ENCODE measurements at regions not wholly inside any gene's neighbourhood (a gene's known extent, or its start where the extent isn't known, plus 50 kb on each side); places are given as distances from the start of the nearest gene placed in this dataset.
A peak's percentile ranks its signal among the peaks of the same experiment; 100 is the strongest.
"Not testable (repeated sequence)": the region's sequence is repeated elsewhere in the genome, so short reads cannot be mapped to it uniquely, and the experiment has no call there.

DNA sequence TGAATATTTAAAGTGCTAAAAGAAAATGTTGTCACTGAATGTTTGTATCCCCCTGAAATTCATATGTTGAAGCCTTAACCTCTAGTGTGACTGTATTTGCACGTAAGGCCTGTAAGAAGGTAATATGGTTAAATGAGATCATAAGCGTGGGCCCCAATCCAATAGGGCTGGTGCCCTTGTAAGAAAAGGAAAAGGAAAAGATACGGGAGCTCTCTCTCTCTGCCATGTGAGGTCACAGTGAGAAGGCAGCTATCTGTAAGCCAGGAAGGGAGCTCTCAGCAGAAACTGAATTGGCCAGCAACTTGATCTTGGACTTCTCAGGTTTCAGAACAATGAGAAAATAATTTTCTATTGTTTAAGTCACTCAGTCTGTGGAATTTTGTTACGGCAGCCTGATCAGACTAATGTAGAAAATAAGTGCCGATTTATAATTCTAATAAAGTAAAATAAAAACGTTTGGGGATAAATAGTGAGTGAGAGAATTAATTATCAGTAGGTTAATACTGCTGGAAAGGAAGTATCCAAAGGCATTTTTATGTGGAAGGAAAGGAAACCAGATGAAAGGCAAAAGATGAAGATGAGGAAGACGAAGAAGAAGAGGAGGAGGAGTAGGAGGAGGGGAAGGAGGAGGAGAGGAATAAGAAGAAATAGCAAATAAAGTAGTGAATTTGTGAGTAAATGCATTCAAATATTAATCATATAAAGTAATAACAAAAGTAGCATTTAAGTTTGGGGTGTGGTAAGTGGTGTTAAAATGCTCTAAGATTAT, 188.5 kb upstream of the KRR1 start:
- DNase-seq = no peak

DNA sequence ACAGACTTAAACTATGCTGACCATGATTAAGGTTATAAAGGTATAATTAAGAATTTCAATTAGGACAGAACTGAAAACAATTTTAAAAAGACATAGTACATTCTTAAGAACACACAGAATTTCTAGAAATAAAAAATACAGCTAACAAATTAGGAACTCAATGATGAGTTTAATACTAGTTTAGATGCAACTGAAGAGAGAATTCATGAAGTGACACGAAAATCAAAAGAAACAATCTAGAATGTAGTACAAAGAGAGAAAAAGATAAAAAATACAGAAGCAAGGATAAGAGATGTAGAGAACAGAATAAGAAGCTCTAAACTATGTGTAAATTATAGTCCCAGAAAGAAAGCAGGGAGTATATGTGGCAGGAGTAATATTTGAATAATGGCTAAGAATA, 187.8 kb upstream of the KRR1 start:
- no peak for DNase-seq

DNA sequence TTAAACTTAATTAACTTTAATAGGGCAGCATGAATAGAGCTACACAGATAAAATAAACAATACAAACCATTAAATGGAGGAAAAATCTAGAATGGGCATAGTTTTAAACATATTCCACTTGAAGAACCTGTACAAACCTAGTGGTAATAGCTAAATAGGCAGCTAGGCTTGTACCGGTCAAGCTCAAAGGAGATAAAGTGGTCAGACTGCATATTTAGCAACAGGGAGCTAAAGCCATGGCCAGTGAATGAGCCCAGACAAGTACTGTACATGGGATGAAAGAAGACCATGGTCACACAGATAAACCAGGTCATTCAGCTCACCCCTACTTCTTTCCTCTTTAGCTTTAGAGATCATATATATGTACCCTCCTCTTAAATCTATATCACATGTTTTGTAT, 186.6 kb upstream of the KRR1 start:
- no peak for DNase-seq

- peak in 1 of 5 experiments; percentile 18 for DNase-seq
Observed at GRCh38 chr12:75695926-75696325, 184.5 kb upstream of the KRR1 start.

DNA sequence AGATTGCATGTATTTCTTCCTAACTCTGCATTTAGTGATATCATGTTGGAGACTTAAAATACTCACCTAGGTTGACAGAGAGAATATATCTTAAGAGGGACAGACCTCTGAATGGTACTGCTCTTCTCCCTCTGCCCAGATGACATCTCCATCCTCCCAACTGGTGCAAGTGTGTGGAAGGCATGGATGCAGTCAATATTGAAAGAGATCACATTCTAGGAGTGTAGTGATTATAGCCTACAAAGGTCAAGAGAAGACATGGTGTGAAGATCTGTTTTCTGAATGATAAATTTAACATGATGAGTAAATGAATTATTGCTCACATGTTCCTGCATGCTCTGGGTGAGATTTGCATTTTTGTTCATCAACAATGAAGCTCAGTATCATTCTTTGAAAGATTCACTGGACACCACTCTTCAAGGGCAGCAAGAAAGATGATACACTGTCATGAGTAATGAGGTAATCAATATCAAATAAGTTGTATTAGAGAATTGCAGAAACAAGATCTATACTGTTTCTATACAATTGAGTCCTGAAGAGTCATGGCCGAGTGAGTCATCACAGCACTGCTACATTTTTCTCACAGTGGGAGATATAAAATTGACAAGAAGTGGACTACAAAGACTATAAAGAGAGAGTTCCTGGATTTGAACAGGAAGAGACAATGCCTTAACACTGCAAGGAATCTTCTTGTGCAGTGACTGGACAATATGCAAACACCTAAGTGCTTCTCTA, 183.3 kb upstream of the KRR1 start:
- DNase-seq = no peak

- DNase-seq = no peak
Observed at GRCh38 chr12:75692876-75693275, 181.5 kb upstream of the KRR1 start.

- DNase-seq = no peak
Observed at GRCh38 chr12:75690296-75690955, 179.0 kb upstream of the KRR1 start.

DNA sequence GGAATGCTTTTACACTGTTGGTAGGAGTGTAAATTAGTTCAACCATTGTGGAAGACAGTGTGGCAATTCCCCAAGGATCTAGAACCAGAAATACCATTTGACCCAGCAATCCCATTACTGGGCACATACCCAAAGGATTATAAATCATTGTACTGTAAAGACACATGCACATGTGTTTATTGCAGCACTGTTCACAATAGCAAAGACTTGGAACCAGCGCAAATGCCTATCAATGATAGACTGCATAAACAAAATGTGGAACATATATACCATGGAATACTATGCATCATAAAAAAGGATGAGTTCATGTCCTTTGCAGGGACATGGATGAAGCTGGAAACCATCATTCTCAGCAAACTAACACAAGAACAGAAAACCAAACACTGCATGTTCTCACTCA, 174.8 kb upstream of the KRR1 start:
- not testable (repeated sequence) for DNase-seq

DNA sequence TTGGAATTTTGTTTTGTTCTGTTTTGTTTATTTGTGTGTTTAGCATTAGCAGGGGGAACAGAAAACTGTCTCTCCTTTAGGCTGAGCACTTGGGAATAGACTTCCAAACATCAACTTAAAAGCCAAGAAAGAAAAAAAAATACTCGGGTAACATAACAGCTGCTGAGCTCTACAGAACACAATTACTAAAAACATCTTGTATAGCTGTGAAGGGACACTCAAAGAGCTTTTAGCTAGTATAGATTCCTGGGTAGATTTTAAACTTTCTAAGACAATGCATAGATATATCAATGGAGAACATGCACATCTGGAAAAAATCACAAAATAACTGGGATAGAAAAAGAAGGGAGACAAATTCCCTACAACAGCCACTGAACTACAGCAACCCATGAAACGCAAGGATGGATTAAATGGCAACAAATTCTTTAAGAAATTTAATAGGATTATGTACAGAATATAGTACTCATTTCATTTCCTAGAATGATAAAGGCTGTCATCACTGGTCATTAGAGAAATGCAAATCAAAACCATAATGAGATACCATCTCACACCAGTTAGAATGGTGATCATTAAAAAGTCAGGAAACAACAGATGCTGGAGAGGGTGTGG, 174.3 kb upstream of the KRR1 start:
- DNase-seq = no peak

- DNase-seq = peak in 1 of 5 experiments; percentile 4
Observed at GRCh38 chr12:75684678-75685616, 173.5 kb upstream of the KRR1 start.

DNA sequence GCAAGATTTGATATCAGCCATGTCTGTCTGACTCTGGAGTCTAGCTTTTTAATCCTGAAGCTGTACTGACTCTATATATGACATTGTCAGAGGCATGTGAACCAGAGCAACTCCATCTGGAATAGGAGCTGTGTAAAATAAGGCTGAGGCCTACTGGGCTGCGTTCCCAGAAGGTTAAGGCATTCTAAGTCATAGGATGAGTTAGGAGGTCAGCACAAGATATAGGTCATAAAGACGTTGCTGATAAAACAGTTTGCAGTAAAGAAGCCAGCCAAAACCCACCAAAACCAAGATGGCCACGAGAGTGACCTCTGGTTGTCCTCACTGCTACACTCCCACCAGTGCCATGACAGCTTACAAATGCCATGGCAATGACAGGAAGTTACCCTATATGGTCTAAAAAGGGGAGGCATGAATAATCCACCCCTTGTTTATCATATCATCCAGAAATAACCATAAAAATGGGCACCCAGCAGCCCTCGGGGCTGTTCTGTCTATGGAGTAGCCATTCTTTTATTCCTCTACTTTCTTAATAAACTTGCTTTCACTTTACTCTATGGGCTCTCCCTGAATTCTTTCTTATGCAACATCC, 172.7 kb upstream of the KRR1 start:
- not testable (repeated sequence) for DNase-seq

GRCh38 chr12:75683220-75683619, 171.8 kb upstream of the KRR1 start:
- DNase-seq = no peak

GRCh38 chr12:75677522-75677921, 166.1 kb upstream of the KRR1 start:
- DNase-seq = no peak

DNA sequence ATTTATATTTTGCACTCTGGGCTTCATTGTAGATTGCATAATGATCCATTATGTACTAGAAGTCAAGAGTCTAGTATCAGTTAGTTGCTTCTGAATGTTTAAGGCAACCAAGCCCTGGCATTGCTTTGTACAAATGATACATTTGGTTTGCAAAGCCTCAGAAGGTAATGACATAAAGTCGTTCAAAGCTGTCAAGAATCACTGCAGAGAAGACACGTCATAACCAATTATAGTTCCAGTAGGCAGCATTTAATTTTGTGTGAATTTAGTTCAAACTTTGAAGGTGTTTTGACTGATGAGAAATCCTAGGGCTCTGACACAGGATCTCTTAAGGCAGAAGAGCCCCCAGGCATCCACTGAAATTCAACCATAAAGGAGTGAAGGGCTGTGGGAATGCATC, 163.0 kb upstream of the KRR1 start:
- no peak for DNase-seq

DNA sequence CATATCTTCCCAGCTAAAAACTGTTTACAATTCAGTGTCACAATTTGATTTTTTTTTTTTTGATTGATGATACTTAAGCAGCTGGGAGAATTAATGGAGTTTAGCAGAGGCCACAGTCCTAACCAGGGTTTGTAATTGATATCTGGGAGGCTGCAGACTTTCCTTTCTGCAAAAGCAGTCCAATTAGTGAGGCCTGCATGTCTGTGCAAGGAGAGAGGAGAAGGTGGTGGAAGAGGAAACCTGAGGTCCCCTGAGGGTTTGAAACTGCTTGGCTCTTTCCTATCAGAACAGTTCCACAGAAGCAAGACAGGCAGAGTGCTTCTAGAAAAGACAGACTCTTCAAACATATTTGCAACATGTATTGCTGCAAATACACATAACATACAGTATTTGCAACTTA, 160.8 kb upstream of the KRR1 start:
- no peak for DNase-seq

DNA sequence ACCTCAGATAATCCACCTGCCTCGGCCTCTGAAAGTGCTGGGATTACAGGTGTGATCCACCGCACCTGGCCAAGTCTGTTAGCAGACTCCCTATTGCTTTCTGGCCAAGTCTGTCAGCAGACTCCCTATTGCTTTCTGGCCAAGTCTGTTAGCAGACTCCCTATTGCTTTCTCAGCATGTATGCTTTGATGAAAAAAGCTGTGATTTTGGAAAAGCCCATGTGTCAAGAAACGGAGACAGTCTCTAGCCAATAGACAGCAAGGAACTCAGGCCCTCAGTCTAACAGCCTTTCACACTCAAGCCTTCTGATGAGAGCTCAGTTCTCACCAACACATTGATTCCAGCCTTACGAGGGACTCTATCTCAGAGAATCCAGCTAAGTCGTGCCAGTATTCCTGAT, 158.8 kb upstream of the KRR1 start:
- no peak for DNase-seq

GRCh38 chr12:75666939-75667334, 155.5 kb upstream of the KRR1 start:
- no peak for DNase-seq

DNA sequence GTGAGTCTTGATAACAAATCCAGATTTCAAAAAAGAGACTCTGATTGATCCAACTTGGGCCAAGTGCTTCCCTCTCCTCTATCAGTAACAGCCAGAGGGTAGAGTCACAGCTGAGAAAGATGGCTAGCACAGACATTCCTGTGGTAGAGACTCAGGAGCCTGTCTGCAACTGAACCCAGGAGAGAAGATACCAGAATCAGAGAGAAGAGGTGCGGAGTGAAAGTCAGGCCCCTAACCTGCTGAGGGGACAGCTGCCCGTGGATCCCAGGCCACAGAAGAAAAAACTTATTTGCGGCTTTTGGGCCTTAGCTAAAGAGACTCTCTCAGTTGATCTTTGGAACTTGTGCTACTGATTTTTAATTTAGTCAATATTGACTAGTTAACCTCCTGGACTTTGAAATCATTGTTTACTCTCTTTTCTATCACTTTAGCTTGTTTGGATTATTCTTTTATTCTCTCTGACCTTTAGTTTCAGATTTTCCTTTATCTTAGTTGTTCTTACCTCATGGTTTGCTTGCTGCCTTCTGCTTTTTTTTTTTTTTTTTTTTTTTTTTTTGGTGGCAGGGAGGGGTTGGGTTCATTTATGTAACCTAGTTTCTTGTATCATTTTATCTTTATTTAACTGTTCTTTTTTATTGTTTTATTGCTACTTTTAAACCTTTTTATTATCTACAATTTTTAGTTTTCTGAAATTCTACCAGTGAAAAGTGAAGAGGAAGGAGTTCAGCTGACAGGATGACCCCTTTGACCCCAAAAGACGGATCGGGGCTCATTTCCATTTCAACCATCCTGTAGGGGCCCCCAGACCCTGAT, 154.9 kb upstream of the KRR1 start:
- no peak for DNase-seq

DNA sequence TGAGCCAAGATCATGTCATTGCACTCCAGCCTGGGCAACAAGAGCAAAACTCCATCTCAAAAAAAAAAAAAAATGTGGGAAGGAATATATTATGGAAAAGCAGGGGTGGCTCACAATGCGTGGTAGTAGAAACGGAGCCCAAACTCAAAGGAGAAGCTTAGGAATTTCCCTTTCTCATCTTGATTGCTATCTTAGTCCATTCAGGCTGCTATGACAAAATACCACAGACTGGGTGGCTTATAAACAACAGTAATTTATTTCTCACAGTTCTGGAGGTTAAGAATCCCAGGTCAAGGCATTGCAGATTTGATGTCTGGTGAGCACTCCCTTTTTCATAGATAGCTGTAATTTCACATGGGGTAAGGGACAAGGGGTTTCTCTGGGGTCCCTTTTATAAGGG, 153.8 kb upstream of the KRR1 start:
- no peak for DNase-seq

GRCh38 chr12:75662511-75663159, 151.2 kb upstream of the KRR1 start:
- DNase-seq = no peak
